ENCODE measurements at regions not wholly inside any gene's neighbourhood (a gene's known extent, or its start where the extent isn't known, plus 50 kb on each side); places are given as distances from the start of the nearest gene placed in this dataset.

GRCh38 chr2:126431136-126431535, 224.8 kb upstream of the GYPC start:
- no peak for TF ChIP-seq CTCF (IDR thresholded peaks at IDR 0.05)
- TF ChIP-seq POLR2AphosphoS5 (IDR thresholded peaks at IDR 0.05): no peak
- TF ChIP-seq EP300 (IDR thresholded peaks at IDR 0.05): no peak

All from stomach (tissue), 4 donors.